HepG2 (cell line): ENCODE measurements at regions not wholly inside any gene's neighbourhood (a gene's known extent, or its start where the extent isn't known, plus 50 kb on each side); places are given as distances from the start of the nearest gene placed in this dataset.

Source experiments
- ATAC-seq: fragments of 200-7000 bp; cut with Tn5 transposase; 3 replicates; pipeline ENCODE4 v1.9.1; 2020; ENCODE audit warnings: mild to moderate bottlenecking, moderate library complexity
- BruUV-seq: library from RNA; stranded (reverse); fragments of 400-500 nt; replicated peaks from 2 replicates; lab custom pipeline; 2021; lab: Mats Ljungman, UMichigan
- CTCF ChIA-PET: fragments of 300-600 bp; formaldehyde crosslinking; extraction: SDS; loops from one replicate; lab custom pipeline; 2021; ENCODE audit warnings: low total read pairs, inconsistent platforms, low intra/inter-chr PET ratio; lab: Yijun Ruan, JAX
- POLR2A ChIA-PET: fragments of 350-600 bp; sonication (Branson Sonifier 250); formaldehyde crosslinking; loops from one replicate; lab custom pipeline; 2020; ENCODE audit warnings: antibody characterized with exemption, inconsistent platforms; lab: Yijun Ruan, JAX
- DNase-seq: peaks from one replicate; pipeline ENCODE4 v3.0.0-alpha.2; 2015; ENCODE audit warnings: low spot score
- FAIRE-seq: peaks from 3 replicates; lab custom pipeline; 2011; peaks lifted over from hg19 to GRCh38; lab: Jason Lieb, UNC
- H2AFZ ChIP-seq: one replicate; pipeline ENCODE4 v1.6.1; 2011; ENCODE audit warnings: low read length, inconsistent platforms
- H3K27ac ChIP-seq: fragments of 300-600 bp; 3 replicates; pipeline ENCODE4 v1.8.0; 2011; ENCODE audit warnings: mixed run types, mild to moderate bottlenecking, mixed read lengths, low read length, inconsistent platforms; ENCODE audit not compliant: insufficient read depth; ENCODE audit errors: extremely low read length
- H3K27me3 ChIP-seq, 2 experiments: fragments of 200-600 bp in 1 of 2; 2 replicates in 1 of 2; 3 replicates in 1 of 2; pipeline versions ENCODE4 v1.6.0 to v1.8.0; 2011; ENCODE audit warnings: low read length in 2 of 2, mild to moderate bottlenecking in 2 of 2, moderate library complexity in 2 of 2, inconsistent platforms in 1 of 2; ENCODE audit not compliant: insufficient read depth in 2 of 2, control insufficient read depth in 1 of 2
- H3K36me3 ChIP-seq, 2 experiments: fragments of 200-600 bp in 1 of 2; replicated peaks in 1 of 2; 2 replicates in 1 of 2; 3 replicates in 1 of 2; pipeline versions ENCODE4 v1.5.1 to v1.8.0; 2011; ENCODE audit warnings: low read length in 2 of 2, inconsistent platforms in 1 of 2; ENCODE audit not compliant: insufficient read depth in 2 of 2, control insufficient read depth in 1 of 2
- H3K4me1 ChIP-seq: 2 replicates; pipeline ENCODE4 v1.5.1; 2012; ENCODE audit warnings: low read length, inconsistent platforms; ENCODE audit not compliant: insufficient read depth
- H3K4me2 ChIP-seq: 2 replicates; pipeline ENCODE4 v1.6.0; 2011; ENCODE audit warnings: low read depth, low read length, inconsistent platforms
- H3K4me3 ChIP-seq, 3 experiments: fragments of 200-600 bp in 1 of 3; sonication (generic), shearing (Covaris generic) in 1 of 3; replicated peaks in 1 of 3; 2 replicates each; pipeline ENCODE4 v1.5.1; 2011 to 2016; ENCODE audit warnings: low read length in 3 of 3, inconsistent platforms in 2 of 3, low read depth in 2 of 3, mild to moderate bottlenecking in 2 of 3, control low read depth in 1 of 3, mixed read lengths in 1 of 3; ENCODE audit not compliant: insufficient read depth in 1 of 3
- H3K79me2 ChIP-seq: one replicate; pipeline ENCODE4 v1.6.1; 2011; ENCODE audit warnings: low read length, inconsistent platforms; ENCODE audit not compliant: insufficient read depth
- H3K9ac ChIP-seq: 2 replicates; pipeline ENCODE4 v1.6.0; 2011; ENCODE audit warnings: mild to moderate bottlenecking, low read depth, low read length, inconsistent platforms; ENCODE audit not compliant: insufficient read depth
- H3K9me3 ChIP-seq: 2 replicates; pipeline ENCODE4 v1.5.1; 2012; ENCODE audit warnings: mild to moderate bottlenecking, low read length
- H4K20me1 ChIP-seq: 2 replicates; pipeline ENCODE4 v1.6.0; 2011; ENCODE audit warnings: inconsistent platforms, mild to moderate bottlenecking, low read length, moderate library complexity; ENCODE audit not compliant: insufficient read depth
- ATF7 ChIP-seq, 2 experiments: fragments of 450-650 bp in 1 of 2; sonication (generic) in 1 of 2; formaldehyde crosslinking in 1 of 2; IDR thresholded peaks; 2 replicates each; pipeline versions ENCODE4 v1.4.0 to v1.6.1; 2016 to 2020; ENCODE audit warnings: antibody characterized with exemption in 1 of 2, mild to moderate bottlenecking in 1 of 2, missing genetic modification reagents in 1 of 2
- MAFF ChIP-seq: IDR thresholded peaks from 2 replicates; pipeline ENCODE4 v1.6.1; 2011; ENCODE audit warnings: low read depth, low read length, improper control_type of control experiment
- MAFK ChIP-seq, 2 experiments: IDR thresholded peaks in 1 of 2; conservative IDR thresholded peaks in 1 of 2; 2 replicates each; pipeline ENCODE4 v1.6.1; 2011; ENCODE audit warnings: improper control_type of control experiment in 2 of 2, low read length in 2 of 2
- PHF5A ChIP-seq: IDR thresholded peaks from one replicate; pipeline ENCODE4 v1.6.1; 2018; ENCODE audit warnings: low read depth, missing genetic modification reagents; ENCODE audit not compliant: unreplicated experiment
- RAD21 ChIP-seq: fragments of 450-650 bp; formaldehyde crosslinking; IDR thresholded peaks from 2 replicates; pipeline ENCODE4 v1.5.0; 2020; ENCODE audit warnings: mild to moderate bottlenecking
- ZFP36L1 ChIP-seq: sonication (generic); formaldehyde crosslinking; IDR thresholded peaks from 2 replicates; pipeline ENCODE4 v1.8.0; 2022; ENCODE audit warnings: mild to moderate bottlenecking, missing genetic modification reagents, moderate library complexity
- ZMYM4 ChIP-seq: sonication (generic); formaldehyde crosslinking; IDR thresholded peaks from 2 replicates; pipeline ENCODE4 v1.8.1; 2023; ENCODE audit warnings: mild to moderate bottlenecking, missing genetic modification reagents
- ZNF17 ChIP-seq: sonication (generic); formaldehyde crosslinking; IDR thresholded peaks from 2 replicates; pipeline ENCODE4 v1.5.0; 2020; ENCODE audit warnings: mild to moderate bottlenecking, missing genetic modification reagents
- ZNF564 ChIP-seq: sonication (generic); formaldehyde crosslinking; IDR thresholded peaks from 2 replicates; pipeline ENCODE4 v1.8.1; 2023; ENCODE audit warnings: mild to moderate bottlenecking, missing genetic modification reagents
- ZNF75D ChIP-seq: sonication (generic); formaldehyde crosslinking; IDR thresholded peaks from 2 replicates; pipeline ENCODE4 v1.8.1; 2023; ENCODE audit warnings: missing genetic modification reagents, mild to moderate bottlenecking, borderline replicate concordance
- WGBS: methylation state at CpG from one replicate; pipeline ENCODE4 v1.1.6; 2017; ENCODE audit warnings: low lambda C conversion rate; 5-methylcytosine and 5-hydroxymethylcytosine counted together
- in situ Hi-C: cut with HindIII; loops from 2 replicates; pipeline ENCODE4 v1.10.0; 2017; ENCODE audit warnings: low pct_unique_long_range_greater_than_20kb; ENCODE audit not compliant: extremely low pct_ligation_motif_present
- intact Hi-C: fragments of 100-400 bp; cut with micrococcal nuclease; formaldehyde crosslinking; loops from one replicate; pipeline ENCODE4 v1.10.0; 2022; ENCODE audit not compliant: unreplicated experiment
- TF ChIP-seq, protein P1 (sequence below): sonication (generic); formaldehyde crosslinking; IDR thresholded peaks from 2 replicates; pipeline ENCODE4 v1.5.0; 2020; ENCODE audit warnings: mild to moderate bottlenecking, low read depth, missing genetic modification reagents, borderline replicate concordance
- TF ChIP-seq, protein P2 (sequence below): sonication (generic); formaldehyde crosslinking; IDR thresholded peaks from 2 replicates; pipeline ENCODE4 v1.9.0; 2021; ENCODE audit warnings: missing genetic modification reagents, mild to moderate bottlenecking, borderline replicate concordance

DNA sequence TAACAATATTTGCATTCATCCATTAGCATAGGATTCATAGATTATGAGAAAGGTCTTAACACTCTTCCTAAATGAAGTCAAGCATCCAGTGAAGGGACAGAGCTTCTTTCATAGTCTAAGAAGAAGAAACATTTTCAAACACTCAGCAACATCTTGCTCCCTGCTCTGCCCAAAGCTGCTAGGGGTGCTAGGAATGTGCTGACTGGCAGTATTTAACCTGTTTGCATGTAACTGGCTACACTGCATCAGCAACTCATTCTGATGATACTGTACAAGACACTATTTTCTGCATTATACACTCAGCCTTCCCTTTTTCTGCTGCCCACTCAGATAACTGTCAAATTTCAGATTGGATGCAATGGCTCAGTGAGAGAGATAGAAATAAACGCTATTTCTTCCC, 495.1 kb upstream of the ARID1B start:
- Histone ChIP-seq H3K4me2 (no peak overlapping the region), H3K4me3 (no peak overlapping the region), H3K9me3 (peaks cover 7% of the 10 kb centered on the region; the same call in 1 of the 2 replicates), H3K36me3 (no peaks in the 10 kb centered on the region), H3K4me1 (no peaks in the 10 kb centered on the region)
- WGBS: 2% methylated on average over 1 of the region's 1 CpG
- POLR2A ChIA-PET: no interaction called here
- TF ChIP-seq PHF5A: no peak
- TF ChIP-seq ZNF564: no peak
- TF ChIP-seq MAFF: peak; percentile 91
- peak; percentile 91 to 93 for TF ChIP-seq MAFK (conservative IDR thresholded peaks at IDR 0.05 in 1 of 2, IDR thresholded peaks at IDR 0.05 in 1 of 2; ENCODE audit: low read length in 2 of 2)
- TF ChIP-seq ATF7 (IDR thresholded peaks at IDR 0.05): no peak
- no peak for TF ChIP-seq ATF7 (CRISPR knock-in tag; IDR thresholded peaks at IDR 0.05)
- TF ChIP-seq, protein P1, sequence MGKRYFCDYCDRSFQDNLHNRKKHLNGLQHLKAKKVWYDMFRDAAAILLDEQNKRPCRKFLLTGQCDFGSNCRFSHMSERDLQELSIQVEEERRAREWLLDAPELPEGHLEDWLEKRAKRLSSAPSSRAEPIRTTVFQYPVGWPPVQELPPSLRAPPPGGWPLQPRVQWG (CRISPR knock-in tag): no peak
- TF ChIP-seq ZFP36L1 (CRISPR knock-in tag): no peak
- TF ChIP-seq, all 625 proteins: peak for 2
- Histone ChIP-seq H3K79me2 (no peaks in the 10 kb centered on the region), H3K27me3 (no peaks in the 10 kb centered on the region; a peak in 1 of 5 replicates), H3K27ac (no peak overlapping the region), H4K20me1 (no peaks in the 10 kb centered on the region), H3K9ac (no peak overlapping the region), H2AFZ (no peak overlapping the region)
- no TSS peak for BruUV-seq
- in situ Hi-C loops (no loop called here), intact Hi-C loops (no loop called here)
- ATAC-seq (no peak), DNase-seq (no peak), FAIRE-seq (no peak)
- CTCF ChIA-PET: no interaction called here

DNA sequence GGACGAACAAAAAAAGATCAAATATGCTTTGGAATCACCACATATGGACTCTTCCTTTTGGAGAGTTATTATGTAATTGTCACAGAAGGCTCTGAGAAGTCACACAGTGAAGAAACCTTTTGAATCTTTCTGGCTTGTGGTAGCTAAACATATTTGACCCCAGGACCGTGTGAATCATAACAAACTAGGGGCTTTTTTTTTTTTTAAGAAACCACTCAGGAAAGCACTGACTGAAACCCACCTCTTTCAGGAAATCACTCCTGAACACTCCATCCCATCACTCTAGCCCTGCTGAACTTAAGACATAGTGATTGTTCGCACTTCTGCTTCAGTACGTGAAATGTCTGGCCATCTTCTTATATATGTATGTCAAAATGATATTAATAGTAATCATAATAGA, 495.9 kb upstream of the ARID1B start:
- no peak overlapping the region for H3K27ac ChIP-seq
- POLR2A ChIA-PET: no interaction called here
- H3K27me3 ChIP-seq: no peaks in the 10 kb centered on the region
- H2AFZ ChIP-seq: no peak overlapping the region
- no peak for DNase-seq
- no peak overlapping the region for H3K9ac ChIP-seq
- no peak for ATAC-seq
- H3K4me3 ChIP-seq: no peak overlapping the region
- no peaks in the 10 kb centered on the region for H3K79me2 ChIP-seq
- peaks cover 7% of the 10 kb centered on the region; the same call in 1 of the 2 replicates for H3K9me3 ChIP-seq
- H4K20me1 ChIP-seq: no peaks in the 10 kb centered on the region
- H3K4me1 ChIP-seq: no peaks in the 10 kb centered on the region
- in situ Hi-C loops (no loop called here), intact Hi-C loops (no loop called here)
- H3K4me2 ChIP-seq: no peak overlapping the region
- no TSS peak for BruUV-seq
- CTCF ChIA-PET: no interaction called here
- FAIRE-seq: no peak
- H3K36me3 ChIP-seq: no peaks in the 10 kb centered on the region
- TF ChIP-seq ZMYM4 (CRISPR knock-in tag): no peak
- no peak for TF ChIP-seq ZNF75D (CRISPR knock-in tag)
- TF ChIP-seq, protein P2, sequence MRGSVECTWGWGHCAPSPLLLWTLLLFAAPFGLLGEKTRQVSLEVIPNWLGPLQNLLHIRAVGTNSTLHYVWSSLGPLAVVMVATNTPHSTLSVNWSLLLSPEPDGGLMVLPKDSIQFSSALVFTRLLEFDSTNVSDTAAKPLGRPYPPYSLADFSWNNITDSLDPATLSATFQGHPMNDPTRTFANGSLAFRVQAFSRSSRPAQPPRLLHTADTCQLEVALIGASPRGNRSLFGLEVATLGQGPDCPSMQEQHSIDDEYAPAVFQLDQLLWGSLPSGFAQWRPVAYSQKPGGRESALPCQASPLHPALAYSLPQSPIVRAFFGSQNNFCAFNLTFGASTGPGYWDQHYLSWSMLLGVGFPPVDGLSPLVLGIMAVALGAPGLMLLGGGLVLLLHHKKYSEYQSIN: no peak
- TF ChIP-seq ZNF17 (CRISPR knock-in tag): no peak
- no peak for TF ChIP-seq RAD21 (CRISPR knock-in tag)
- WGBS: 10% methylated on average over 4 of the region's 4 CpGs
